Epithelial cell of prostate (primary cell): ENCODE measurements at regions not wholly inside any gene's neighbourhood (a gene's known extent, or its start where the extent isn't known, plus 50 kb on each side); places are given as distances from the start of the nearest gene placed in this dataset.
A peak's percentile ranks its signal among the peaks of the same experiment; 100 is the strongest.
"Not testable (repeated sequence)": the region's sequence is repeated elsewhere in the genome, so short reads cannot be mapped to it uniquely, and the experiment has no call there.

Source experiments
- DNase-seq: peaks from one replicate; pipeline ENCODE4 v3.0.0-alpha.2; 2011; ENCODE audit warnings: low read depth, low spot score
- H3K27ac ChIP-seq: fragments of 450-650 bp; 2 replicates; pipeline ENCODE4 v1.5.1; 2017; ENCODE audit warnings: mild to moderate bottlenecking

GRCh38 chr1:38680801-38681510 lies 178.6 kb downstream of the RRAGC start:
- no peak overlapping the region for H3K27ac ChIP-seq
- no peak for DNase-seq

GRCh38 chr1:38677756-38678155 lies 181.8 kb downstream of the RRAGC start:
- DNase-seq: no peak
- H3K27ac ChIP-seq: no peak overlapping the region

- DNase-seq: no peak
- H3K27ac ChIP-seq: no peak overlapping the region
Measured at GRCh38 chr1:38677311-38677710, 182.3 kb downstream of the RRAGC start.

- no peak for DNase-seq
- no peak overlapping the region for H3K27ac ChIP-seq
Measured at GRCh38 chr1:38672692-38673091, 186.9 kb downstream of the RRAGC start.

- no peak for DNase-seq
- no peak overlapping the region for H3K27ac ChIP-seq
Measured at GRCh38 chr1:38671221-38671620, 188.4 kb downstream of the RRAGC start.

- no peak for DNase-seq
- no peak overlapping the region for H3K27ac ChIP-seq
Measured at GRCh38 chr1:38670544-38671122, 188.9 kb downstream of the RRAGC start.

- DNase-seq: no peak
- H3K27ac ChIP-seq: no peak overlapping the region
Measured at GRCh38 chr1:38667626-38668025, 191.9 kb downstream of the RRAGC start.

GRCh38 chr1:38662126-38662525 lies 197.4 kb downstream of the RRAGC start:
- no peak overlapping the region for H3K27ac ChIP-seq
- no peak for DNase-seq

GRCh38 chr1:38658883-38659282 lies 200.7 kb downstream of the RRAGC start:
- no peak for DNase-seq
- H3K27ac ChIP-seq: no peak overlapping the region

- DNase-seq: no peak
- no peak overlapping the region for H3K27ac ChIP-seq
Measured at GRCh38 chr1:38657873-38658272, 201.7 kb downstream of the RRAGC start.

- H3K27ac ChIP-seq: no peak overlapping the region
- DNase-seq: no peak
Measured at GRCh38 chr1:38657207-38657840, 202.2 kb downstream of the RRAGC start.

GRCh38 chr1:38656726-38657125 lies 202.8 kb downstream of the RRAGC start:
- H3K27ac ChIP-seq: no peak overlapping the region
- DNase-seq: no peak

- no peak for DNase-seq
Measured at GRCh38 chr1:38652217-38652616, 207.4 kb downstream of the RRAGC start.

GRCh38 chr1:38651669-38652068 lies 207.9 kb downstream of the RRAGC start:
- DNase-seq: peak; percentile 6
- no peak overlapping the region for H3K27ac ChIP-seq

More at GRCh38 chr1:38652217-38652616, 207.4 kb downstream of the RRAGC start:
- no peak overlapping the region for H3K27ac ChIP-seq

GRCh38 chr1:38648417-38648816 lies 211.2 kb downstream of the RRAGC start:
- no peak for DNase-seq
- H3K27ac ChIP-seq: no peak overlapping the region

GRCh38 chr1:38647341-38647740 lies 212.2 kb downstream of the RRAGC start:
- not testable (repeated sequence) for H3K27ac ChIP-seq, DNase-seq

- DNase-seq: no peak
- H3K27ac ChIP-seq: no peak overlapping the region
Measured at GRCh38 chr1:38644092-38644491, 215.5 kb downstream of the RRAGC start.

GRCh38 chr1:38641661-38642060 lies 217.9 kb downstream of the RRAGC start:
- no peak overlapping the region for H3K27ac ChIP-seq

GRCh38 chr1:38640371-38640770 lies 219.2 kb downstream of the RRAGC start:
- peak; percentile 20 for DNase-seq
- no peak overlapping the region for H3K27ac ChIP-seq

More at GRCh38 chr1:38641661-38642060, 217.9 kb downstream of the RRAGC start:
- no peak for DNase-seq

- no peak overlapping the region for H3K27ac ChIP-seq
- DNase-seq: no peak
Measured at GRCh38 chr1:38628241-38628640, 231.3 kb downstream of the RRAGC start.

GRCh38 chr1:38625939-38626338 lies 233.6 kb downstream of the RRAGC start:
- no peak for DNase-seq
- H3K27ac ChIP-seq: no peak overlapping the region
